Stimulated activated CD8-positive, alpha-beta memory T cell treated with anti-CD3 and anti-CD28 coated beads, Interleukin-7, amount 100 ng/mL, for 48 hours (primary cell): ENCODE measurements at regions not wholly inside any gene's neighbourhood (a gene's known extent, or its start where the extent isn't known, plus 50 kb on each side); places are given as distances from the start of the nearest gene placed in this dataset.

Experiments
- DNase-seq, 2 donors: peaks; one replicate each; pipeline ENCODE4 v3.0.0-alpha.2; 2020; ENCODE audit warnings: low read depth in 1 of 2; ENCODE audit errors: extremely low read depth in 1 of 2

DNA sequence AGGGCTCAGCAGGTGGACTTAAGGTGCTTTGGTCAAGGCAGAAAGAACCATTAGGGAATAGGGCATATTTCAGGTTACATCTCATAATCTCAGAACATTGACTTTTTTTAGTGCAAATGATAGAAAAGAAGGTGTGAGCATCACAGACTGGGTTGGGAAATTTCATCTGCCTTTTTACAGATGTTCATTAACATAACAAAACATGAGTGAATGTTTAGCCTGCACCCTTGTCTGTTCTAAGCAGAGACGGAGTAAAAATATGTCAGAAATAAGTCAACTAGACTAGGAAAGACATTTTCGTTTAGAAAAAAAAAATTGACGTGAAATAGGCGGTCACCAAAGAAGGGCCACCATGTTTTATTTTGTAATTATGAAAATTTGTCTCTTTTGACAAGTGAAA lies 127.5 kb upstream of the CDH13 start:
- DNase-seq: no peak

DNA sequence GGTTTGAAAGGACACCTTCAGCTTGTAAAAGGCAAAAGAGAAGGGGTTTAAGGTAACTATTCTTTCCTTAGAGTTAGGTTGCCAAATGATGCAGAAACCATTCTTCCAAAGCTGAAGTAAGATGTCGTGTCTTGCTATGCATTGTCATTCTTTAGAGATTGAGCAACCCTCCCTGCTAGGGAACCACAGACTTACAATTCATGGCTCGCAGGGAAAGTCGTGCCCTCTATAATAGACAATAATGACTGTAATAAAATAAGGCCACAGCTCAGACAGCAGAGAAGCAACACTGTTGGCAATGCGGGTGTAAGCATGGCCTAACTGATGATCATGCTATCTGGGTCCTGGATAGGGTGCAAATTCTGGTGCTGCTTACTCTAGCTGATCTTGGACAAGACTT lies 129.6 kb upstream of the CDH13 start:
- DNase-seq: no peak

DNA sequence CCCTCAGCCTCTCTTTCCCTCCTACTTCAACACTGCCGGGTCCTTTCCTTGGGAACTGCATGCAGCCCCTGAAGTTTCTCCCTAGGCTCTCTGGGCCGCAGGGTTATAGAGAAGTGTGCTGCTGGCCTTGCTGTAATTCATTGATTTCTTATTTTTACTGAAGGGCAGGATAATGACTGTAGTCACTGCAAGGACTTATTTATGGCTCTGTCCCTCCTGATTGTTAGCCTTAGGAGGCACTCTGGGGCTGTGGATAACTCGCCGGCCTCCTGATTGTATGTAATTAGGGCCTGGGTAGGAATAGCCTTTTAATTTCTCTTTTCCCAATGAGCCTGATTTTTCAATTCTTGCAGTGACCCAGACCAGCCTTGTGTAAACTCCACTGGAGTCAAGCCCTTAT lies 138.3 kb upstream of the CDH13 start:
- DNase-seq: no peak

DNA sequence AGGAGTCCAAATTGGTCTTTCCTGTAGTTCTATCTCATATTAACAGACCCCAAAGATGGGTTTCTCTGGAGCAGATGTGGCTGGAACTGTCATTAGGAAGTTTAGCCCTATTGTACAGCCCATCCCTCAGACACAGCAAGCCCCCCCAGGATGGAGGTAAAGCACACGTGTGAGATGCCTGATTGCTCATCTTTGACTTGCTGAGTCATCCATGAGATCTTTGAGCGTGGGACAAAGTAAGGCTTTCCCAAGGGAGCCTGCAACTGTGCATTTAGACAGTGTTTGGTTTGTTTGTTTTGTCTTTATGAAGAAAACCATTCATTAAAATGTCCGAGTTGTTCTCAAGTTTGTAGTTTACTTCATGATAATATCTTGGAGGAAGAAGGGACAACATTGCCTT lies 145.3 kb upstream of the CDH13 start:
- no peak for DNase-seq

DNA sequence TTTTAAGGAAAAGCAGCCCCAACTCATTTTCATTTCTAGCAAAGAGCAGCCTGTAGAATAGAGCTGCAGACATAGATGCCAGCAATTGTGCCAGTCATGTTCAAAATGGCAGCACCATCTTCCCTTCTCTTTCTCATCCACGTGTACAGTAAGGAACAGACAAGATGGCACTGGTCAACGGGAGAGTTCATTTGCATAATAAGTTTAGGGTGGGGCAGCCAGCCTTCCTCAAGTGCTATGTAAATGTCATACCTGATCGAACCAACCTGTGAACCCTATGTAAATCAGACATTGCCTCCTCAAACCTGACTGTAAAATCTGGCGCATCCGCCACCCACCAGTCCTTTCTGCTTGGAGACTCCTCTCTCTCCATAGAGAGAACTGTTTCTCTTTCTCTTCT lies 150.0 kb upstream of the CDH13 start:
- DNase-seq: no peak

DNA sequence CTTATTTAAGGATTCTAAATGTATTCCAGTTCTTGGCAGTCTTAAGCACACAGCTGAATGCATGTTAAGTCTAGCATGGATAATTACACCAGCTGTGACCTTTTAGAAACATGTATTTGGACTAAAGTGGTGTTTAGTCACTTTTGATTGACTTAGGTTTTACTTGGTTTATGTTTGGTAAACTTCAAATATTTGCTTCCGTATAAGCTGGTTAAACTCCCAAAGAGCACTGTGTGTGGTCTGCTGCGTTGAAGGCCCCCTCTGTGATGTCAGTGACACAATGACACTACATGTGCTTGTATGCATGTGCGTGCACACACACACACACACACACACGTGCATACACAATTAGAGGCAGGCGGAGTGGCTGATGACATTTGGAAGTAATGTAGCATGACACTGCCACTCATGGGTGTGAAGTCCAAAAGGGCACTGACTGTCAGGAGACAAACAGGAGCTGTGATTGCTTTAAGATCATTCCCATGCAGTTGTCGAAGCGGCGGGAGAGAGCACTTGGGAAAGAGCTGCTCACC lies 156.1 kb upstream of the CDH13 start:
- DNase-seq: no peak

DNA sequence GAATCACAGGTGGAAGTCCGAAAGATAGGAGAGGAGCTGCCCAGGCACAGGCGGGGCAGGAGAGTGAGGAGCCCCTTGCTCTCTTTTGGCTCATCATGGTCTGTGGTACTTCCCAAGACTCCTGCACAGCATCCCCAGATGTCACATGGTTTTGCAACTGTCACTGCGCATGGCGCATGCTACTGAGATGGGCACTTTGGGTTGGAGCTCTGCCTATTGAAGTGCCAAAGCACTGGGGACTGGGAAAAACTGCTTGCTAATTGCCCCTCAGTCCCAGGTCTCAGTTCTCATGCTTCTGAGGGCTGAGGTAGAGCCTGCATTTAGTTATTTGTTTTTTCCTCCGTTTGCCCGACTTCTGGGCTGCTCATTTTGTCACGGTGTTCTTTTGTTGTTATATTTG lies 156.8 kb upstream of the CDH13 start:
- DNase-seq: no peak

DNA sequence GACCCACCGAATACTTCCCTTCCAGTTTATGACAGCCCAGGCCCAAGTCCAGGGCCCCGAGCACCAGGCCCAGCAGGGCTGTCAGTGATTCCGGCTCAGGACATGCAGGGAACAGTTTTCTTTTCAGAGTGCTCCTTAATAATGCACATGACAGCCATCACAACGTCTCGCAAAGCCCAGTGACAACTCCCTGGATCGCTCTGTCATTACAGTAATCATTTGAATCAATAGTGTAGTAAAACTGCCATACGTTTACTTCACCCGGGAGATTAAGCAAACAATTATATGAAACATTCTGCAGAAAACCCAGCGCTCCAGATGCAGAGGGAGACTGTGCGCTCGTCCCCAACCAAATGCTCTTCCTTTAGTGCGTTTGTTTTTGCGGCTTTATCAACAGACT lies 162.6 kb upstream of the CDH13 start:
- no peak for DNase-seq

DNA sequence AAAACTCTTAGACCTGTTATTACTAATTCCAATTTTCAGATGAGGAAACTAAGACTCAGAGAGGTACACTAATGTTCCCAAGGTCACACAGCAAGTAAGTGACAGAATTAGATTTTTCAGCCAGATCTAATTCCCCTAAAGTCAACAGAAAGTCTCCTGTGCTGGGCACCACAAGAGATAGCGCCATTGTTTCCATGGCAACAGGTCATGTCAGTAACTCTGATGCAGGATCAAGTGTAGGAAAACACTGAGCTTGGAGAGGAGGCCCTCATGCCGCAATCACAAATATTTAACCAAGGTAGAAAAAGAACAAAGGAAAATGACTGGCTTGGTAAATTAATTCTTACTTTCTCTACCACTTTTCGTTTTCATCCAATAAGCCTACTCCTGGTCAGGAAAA lies 166.0 kb upstream of the CDH13 start:
- DNase-seq: no peak

DNA sequence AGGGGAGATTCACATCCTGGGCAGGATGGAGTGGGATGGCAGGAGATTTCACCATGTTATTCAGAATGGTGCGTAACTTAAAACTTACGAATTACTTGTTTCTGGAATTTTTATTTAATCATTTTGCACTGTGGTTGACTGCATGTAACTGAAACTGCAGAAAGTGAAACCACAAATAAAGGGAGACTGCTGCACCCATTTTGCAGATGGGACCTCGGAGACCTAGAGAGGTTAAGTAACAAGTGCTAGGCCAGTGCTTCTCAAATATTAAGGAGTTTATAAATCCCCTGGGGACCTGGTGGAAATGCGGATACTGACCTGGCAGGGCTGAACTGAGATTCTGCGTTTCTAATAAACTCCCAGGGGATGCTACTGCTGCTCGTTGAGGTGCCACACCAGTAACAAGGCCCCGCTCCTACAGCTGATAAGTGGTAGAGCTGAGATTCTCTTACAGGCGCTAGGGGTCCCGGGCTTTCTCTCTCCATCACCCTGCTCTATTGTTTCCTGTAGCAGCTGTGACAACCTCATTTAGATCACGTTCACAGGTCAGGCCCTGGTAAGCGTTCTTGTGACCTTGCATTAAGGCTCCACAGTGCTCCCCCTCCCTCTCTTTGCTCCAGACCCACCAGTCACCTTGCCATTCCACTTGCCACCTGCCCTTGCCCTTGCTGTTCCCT lies 167.1 kb upstream of the CDH13 start:
- DNase-seq: no peak

DNA sequence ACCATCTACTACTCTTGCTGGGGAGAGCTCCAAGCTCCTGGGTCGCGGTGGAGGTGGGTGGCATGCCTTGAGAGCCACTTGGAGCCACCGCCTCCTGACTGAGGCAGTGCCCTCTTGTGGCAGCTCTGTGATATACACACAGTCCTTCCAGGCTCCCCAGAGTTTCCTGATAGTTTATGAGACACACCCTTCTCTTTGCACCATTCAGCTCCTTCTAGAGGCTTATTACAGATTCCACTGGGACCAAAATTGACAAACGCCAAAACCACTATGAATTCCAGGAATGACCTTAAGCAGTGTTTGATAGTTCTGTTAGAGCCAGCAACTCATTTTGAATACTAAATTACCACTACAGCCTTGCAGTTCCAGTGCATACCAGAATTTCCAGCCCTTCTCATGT lies 170.1 kb upstream of the CDH13 start:
- DNase-seq: peak in 1 of 2 donors; percentile 19

DNA sequence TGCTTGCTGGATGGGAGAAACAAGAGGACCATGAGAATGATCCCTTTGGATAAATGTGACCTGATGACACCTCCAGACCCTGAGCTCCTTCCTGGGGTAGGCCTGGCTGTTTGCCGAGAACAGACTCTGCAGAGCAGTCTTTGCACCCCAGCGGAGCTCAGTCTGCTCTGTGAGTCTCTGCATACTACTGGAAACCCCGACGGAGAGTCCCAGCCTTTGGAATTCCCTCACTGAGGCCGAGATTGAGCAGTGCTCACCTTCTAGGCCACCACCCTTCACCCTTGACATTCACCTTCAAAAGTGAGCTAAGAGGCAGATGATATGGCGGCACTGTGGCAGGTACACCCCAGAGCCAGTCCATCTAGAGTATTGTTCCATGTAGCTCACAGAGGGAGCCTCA lies 172.2 kb upstream of the CDH13 start:
- DNase-seq: no peak

DNA sequence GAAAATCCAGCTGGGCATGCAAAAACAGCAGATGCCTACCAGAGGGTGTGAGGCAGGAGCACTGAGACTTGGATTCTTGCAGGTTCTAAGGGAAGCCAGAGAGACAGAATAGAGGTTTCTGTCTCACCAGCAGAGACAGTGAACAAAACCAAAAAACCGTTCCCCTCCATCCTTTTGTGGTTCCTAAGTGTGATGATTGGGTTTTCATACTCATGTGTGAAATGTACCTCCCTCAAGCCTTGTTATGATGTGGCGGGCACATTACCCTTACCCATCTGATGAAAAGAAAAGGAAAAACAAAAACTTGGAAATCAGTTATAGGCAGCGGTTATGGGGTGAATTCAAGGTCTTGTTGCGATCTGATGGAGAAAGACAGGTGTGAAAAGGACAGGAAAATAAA lies 172.6 kb upstream of the CDH13 start:
- DNase-seq: no peak

DNA sequence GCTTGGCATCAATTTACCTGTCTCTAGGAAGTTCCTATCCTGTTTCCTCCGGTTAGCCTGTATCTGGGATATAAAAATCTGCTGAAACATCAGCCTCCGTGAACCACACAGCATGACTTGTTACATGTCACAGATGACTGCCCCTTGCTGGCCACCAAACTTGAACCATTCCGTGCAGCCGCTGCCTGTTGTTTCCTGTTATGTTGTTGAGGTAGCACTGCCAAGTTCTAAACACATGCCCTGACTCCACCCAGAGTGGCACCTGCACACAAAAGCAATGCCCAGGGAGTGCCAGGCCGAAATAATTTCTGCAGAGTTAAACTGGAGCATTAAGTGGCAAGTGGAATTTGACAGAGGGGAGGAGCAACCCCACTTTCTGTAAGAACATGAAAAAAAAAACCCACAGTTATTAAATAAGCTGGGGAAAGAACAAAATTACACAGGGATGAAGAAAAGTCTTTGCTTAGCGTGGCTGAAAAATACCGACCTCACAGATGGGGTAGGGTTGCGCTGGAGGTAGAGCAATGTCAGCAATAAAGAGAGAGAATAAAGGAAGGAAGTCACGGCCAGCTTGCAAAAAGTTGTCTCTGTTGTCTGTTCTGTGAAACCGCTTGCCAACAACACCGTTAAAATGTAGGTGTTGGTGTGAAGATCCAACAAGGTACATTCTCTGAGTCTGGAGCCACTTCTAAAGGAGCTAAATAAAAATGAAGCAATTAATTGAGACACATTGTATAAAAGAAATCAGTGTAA lies 174.6 kb upstream of the CDH13 start:
- no peak for DNase-seq

DNA sequence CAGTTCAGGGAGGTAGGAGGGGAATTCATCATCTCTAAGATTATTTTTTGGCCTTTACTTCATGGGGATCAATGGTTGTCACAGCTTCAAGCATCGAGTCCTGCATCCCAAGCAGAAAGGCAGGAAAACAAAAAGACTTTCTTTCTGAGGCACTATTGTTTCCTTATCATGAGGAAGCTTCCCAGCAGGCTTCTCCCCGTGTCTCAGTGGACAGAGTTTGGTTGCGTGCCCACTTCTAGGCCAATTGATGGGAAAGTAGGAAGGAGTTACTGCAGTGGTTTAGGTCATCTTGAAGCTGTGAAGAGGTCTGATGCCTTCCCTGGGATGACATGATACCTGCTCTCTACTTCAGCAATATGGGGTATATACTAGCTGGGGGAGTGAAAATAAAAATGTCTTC lies 175.3 kb upstream of the CDH13 start:
- no peak for DNase-seq

DNA sequence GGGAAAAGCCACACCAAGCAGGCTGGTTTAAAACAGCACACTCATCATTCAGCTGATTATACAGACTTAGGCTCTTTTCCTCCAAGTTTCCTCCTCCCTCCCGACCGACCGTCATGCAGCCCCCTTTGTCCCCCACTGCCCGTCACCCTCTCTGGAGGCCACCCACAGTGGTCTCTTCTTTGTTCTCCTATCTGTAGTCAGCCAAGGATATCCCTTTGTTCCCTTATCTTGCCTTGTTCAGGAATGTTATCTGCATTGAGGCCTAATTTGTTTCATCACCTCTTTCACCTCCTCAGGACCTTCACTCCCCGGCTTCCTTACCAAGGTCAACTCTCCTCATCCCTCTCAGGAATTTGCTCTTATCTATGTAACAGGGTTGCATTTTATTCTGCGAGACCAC lies 186.4 kb upstream of the CDH13 start:
- DNase-seq: no peak

DNA sequence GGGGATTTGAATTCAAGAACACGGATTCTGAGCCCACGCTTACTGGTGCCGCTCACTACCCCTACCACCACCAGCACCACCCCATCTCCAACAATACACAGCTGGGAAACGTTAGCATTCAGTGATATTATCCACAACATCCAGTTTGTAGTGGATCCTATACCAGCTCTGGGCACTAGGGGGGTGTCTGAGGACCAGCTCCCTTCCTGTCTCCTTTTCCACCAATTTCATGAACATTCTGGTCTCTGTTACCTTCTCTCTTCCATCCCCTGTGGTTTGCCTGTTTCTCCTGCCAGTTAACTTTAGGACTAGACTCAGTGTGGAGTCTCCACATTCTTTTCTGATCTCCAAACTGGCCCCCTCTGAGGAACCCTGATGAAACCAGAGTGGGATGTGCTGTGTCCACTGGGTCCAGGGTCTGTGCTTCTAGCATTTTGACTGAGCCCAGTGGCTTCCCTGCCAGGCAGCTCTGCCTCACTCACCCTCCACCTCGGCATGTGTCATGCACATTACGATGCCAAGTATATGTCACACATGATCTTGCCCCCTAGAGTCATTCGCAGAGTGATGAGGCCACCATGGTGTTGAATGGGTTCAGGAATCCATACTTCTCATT lies 187.0 kb upstream of the CDH13 start:
- DNase-seq: no peak

DNA sequence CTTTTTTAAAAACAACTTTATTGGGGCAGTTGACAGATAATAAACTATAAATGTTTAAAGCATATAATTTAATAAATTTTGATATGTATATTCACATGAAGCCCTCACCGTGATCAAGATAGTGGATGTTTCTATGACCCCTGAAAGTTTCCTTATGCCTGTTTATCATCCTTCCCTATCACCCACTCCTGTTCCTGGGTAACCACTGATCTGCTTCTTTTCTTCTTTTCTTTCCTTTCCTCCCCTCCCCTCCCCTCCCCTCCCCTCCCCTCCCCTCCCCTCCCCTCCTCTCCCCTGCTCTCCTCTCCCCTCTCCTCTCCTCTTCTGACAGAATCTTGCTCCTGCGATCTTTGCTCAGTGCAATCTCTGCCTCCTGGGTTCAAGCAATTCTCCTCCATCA lies 193.7 kb upstream of the CDH13 start:
- DNase-seq: no peak

DNA sequence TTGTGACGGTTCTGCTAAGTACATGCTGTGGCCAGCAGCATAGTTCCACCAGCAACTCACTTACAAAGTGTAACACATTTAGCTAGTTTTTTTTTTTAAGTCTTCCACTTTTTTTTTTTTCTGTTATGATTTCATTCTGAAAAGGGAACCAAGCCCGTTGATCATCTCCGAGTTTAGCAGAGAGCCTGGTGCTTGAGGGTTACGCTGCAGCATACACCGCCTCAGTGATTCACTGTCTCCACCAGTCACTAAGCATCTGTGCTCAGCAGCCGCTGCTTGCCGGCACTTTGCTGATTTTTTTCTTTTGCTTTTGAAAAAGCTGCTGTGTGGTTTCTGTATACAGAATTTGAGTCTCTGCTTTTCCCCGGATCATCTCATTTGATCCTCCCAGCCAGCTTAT lies 194.5 kb upstream of the CDH13 start:
- DNase-seq: no peak

DNA sequence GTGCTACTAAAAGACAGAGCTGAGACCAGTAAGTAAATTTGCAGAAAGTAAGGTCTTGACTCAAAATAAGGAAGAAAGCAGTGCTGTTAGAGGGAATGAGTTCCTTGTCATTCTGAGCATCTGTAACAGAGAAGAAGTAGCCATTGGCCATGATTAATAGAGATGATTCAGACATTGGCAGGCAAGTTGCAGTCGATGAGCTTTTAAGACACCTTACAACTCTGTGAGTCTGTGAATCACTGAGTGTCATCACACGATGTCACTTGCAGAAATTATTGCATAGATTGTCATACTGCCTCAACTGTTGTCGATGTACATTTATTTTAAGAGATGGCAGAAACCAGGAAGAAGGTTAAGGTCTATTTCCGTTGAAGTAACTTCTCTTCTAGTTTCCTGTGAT lies 201.1 kb upstream of the CDH13 start:
- DNase-seq: no peak

DNA sequence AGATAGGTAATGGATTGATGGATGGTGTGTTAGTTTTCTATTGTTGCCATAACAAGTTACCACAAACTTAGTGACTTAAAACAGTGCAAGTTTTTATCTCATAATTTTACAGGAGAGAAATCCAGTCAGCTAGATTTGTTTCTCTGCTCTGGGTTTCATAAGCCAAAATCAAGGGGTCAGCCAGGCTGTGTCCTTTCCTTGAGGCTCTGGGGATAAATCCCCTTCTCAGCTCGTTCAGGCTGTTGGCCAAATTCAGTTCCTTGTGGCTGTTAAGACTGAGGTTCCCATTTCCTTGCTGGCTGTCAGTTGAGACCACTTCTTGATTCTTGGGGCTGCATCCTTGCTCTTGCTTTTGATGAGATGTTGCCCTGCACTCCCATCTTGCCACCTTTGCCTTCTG lies 204.9 kb upstream of the CDH13 start:
- DNase-seq: no peak

DNA sequence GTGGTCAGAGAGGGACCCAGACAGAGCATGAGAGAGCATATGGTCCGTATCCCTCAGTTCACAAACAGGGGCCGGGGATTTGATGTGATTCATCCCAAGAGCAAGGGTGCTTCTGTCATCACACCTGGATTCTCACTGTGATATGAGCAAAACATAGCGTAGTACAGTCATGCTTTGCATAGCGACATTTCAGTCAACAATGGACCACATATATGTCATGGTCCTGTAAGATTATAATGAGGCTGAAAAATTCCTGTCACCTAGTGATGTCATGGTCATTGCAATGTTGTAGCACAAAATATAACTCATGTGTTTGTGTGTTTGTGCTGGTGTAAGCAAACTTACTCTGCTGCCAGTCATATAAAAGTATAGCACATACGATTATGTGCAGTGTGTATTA lies 207.4 kb upstream of the CDH13 start:
- DNase-seq: no peak
